Putamen (tissue), 1 donor: ENCODE measurements at regions not wholly inside any gene's neighbourhood (a gene's known extent, or its start where the extent isn't known, plus 50 kb on each side); places are given as distances from the start of the nearest gene placed in this dataset.
"Not testable (repeated sequence)": the region's sequence is repeated elsewhere in the genome, so short reads cannot be mapped to it uniquely, and the experiment has no call there.

Experiments
- DNase-seq: peaks from one replicate; pipeline ENCODE4 v3.0.0-alpha.2; 2016; ENCODE audit warnings: low spot score

- DNase-seq, result no peak
Measured at GRCh38 chr2:43070676-43071502, 155.5 kb downstream of the ZFP36L2 start.

GRCh38 chr2:43070030-43070429, 156.4 kb downstream of the ZFP36L2 start:
- no peak for DNase-seq

- no peak for DNase-seq
Measured at GRCh38 chr2:43068631-43069517, 157.5 kb downstream of the ZFP36L2 start.

- DNase-seq, result no peak
Measured at GRCh38 chr2:43068041-43068533, 158.3 kb downstream of the ZFP36L2 start.

- DNase-seq, result no peak
Measured at GRCh38 chr2:43067254-43068040, 159.0 kb downstream of the ZFP36L2 start.

- DNase-seq, result not testable (repeated sequence)
Measured at GRCh38 chr2:43066541-43067253, 159.7 kb downstream of the ZFP36L2 start.

GRCh38 chr2:43065871-43066270, 160.5 kb downstream of the ZFP36L2 start:
- DNase-seq, result no peak

GRCh38 chr2:43065036-43065435, 161.4 kb downstream of the ZFP36L2 start:
- DNase-seq, result no peak

GRCh38 chr2:43063096-43063495, 163.3 kb downstream of the ZFP36L2 start:
- not testable (repeated sequence) for DNase-seq

GRCh38 chr2:43062058-43062457, 164.3 kb downstream of the ZFP36L2 start:
- DNase-seq, result no peak

GRCh38 chr2:43060390-43061016, 165.9 kb downstream of the ZFP36L2 start:
- DNase-seq, result no peak

GRCh38 chr2:43059183-43059897, 167.1 kb downstream of the ZFP36L2 start:
- peak; percentile 87 for DNase-seq

GRCh38 chr2:43058726-43059110, 167.7 kb downstream of the ZFP36L2 start:
- DNase-seq, result no peak

GRCh38 chr2:43057742-43058725, 168.4 kb downstream of the ZFP36L2 start:
- no peak for DNase-seq

- DNase-seq, result peak; percentile 92
Measured at GRCh38 chr2:43057026-43057741, 169.2 kb downstream of the ZFP36L2 start.

GRCh38 chr2:43055985-43056384, 170.4 kb downstream of the ZFP36L2 start:
- DNase-seq, result no peak

GRCh38 chr2:43055086-43055912, 171.1 kb downstream of the ZFP36L2 start:
- DNase-seq, result no peak
